ENCODE measurements at regions not wholly inside any gene's neighbourhood (a gene's known extent, or its start where the extent isn't known, plus 50 kb on each side); places are given as distances from the start of the nearest gene placed in this dataset.

- TF ChIP-seq CTCF (IDR thresholded peaks at IDR 0.05) (no peak), POLR2A (IDR thresholded peaks at IDR 0.05) (no peak)
Measured at GRCh38 chr11:110896358-110896757, 184.1 kb upstream of the ARHGAP20 start.
